Panc1 (cell line): ENCODE measurements at regions not wholly inside any gene's neighbourhood (a gene's known extent, or its start where the extent isn't known, plus 50 kb on each side); places are given as distances from the start of the nearest gene placed in this dataset.

Experiments used
- POLR2AphosphoS5 ChIP-seq: IDR thresholded peaks from 2 replicates; pipeline ENCODE4 v1.6.1; 2012; ENCODE audit warnings: mild to moderate bottlenecking, low read depth, low read length, moderate library complexity
- TCF7L2 ChIP-seq: IDR thresholded peaks from 2 replicates; pipeline ENCODE4 v1.6.1; 2011; ENCODE audit warnings: mild to moderate bottlenecking, low read depth, low read length, inconsistent platforms
- TF ChIP-seq, protein P1 (sequence below): fragments of 450-650 bp; IDR thresholded peaks from 2 replicates; pipeline ENCODE4 v1.5.1; 2017; ENCODE audit warnings: mild to moderate bottlenecking
- TF ChIP-seq, protein P2 (sequence below), 2 experiments: IDR thresholded peaks; 2 replicates each; pipeline ENCODE4 v1.6.1; 2011 to 2012; ENCODE audit warnings: low read depth in 2 of 2, control low read depth in 1 of 2, low read length in 1 of 2, mild to moderate bottlenecking in 1 of 2, moderate library complexity in 1 of 2; ENCODE audit not compliant: insufficient read depth in 1 of 2

DNA sequence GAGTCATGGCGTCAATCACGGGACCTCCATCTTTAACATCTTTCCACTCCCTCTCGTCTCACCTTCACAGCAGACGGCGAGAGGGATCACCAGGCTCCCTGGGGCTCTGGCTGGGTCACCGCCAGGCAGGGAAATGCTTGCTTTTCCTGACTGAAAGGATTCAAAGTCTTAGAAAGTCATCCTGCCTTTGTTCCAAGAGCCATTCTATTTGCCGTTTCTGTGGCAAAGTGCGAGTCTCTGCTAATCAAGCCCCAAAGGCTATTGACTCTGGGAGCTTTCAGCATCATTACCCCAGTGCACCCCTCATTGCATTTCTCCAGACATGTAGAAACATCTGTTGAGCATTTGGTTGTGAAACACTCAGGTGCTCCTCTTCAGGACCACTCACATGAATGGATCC, 69.6 kb downstream of the GSC start:
- TF ChIP-seq, protein P1, sequence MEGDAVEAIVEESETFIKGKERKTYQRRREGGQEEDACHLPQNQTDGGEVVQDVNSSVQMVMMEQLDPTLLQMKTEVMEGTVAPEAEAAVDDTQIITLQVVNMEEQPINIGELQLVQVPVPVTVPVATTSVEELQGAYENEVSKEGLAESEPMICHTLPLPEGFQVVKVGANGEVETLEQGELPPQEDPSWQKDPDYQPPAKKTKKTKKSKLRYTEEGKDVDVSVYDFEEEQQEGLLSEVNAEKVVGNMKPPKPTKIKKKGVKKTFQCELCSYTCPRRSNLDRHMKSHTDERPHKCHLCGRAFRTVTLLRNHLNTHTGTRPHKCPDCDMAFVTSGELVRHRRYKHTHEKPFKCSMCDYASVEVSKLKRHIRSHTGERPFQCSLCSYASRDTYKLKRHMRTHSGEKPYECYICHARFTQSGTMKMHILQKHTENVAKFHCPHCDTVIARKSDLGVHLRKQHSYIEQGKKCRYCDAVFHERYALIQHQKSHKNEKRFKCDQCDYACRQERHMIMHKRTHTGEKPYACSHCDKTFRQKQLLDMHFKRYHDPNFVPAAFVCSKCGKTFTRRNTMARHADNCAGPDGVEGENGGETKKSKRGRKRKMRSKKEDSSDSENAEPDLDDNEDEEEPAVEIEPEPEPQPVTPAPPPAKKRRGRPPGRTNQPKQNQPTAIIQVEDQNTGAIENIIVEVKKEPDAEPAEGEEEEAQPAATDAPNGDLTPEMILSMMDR: no peak
- TF ChIP-seq POLR2AphosphoS5: no peak
- no peak for TF ChIP-seq TCF7L2
- TF ChIP-seq, protein P2, sequence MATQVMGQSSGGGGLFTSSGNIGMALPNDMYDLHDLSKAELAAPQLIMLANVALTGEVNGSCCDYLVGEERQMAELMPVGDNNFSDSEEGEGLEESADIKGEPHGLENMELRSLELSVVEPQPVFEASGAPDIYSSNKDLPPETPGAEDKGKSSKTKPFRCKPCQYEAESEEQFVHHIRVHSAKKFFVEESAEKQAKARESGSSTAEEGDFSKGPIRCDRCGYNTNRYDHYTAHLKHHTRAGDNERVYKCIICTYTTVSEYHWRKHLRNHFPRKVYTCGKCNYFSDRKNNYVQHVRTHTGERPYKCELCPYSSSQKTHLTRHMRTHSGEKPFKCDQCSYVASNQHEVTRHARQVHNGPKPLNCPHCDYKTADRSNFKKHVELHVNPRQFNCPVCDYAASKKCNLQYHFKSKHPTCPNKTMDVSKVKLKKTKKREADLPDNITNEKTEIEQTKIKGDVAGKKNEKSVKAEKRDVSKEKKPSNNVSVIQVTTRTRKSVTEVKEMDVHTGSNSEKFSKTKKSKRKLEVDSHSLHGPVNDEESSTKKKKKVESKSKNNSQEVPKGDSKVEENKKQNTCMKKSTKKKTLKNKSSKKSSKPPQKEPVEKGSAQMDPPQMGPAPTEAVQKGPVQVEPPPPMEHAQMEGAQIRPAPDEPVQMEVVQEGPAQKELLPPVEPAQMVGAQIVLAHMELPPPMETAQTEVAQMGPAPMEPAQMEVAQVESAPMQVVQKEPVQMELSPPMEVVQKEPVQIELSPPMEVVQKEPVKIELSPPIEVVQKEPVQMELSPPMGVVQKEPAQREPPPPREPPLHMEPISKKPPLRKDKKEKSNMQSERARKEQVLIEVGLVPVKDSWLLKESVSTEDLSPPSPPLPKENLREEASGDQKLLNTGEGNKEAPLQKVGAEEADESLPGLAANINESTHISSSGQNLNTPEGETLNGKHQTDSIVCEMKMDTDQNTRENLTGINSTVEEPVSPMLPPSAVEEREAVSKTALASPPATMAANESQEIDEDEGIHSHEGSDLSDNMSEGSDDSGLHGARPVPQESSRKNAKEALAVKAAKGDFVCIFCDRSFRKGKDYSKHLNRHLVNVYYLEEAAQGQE (IDR thresholded peaks at IDR 0.05; ENCODE audit: insufficient read depth in 1 of 2, low read depth in 2 of 2, low read length in 1 of 2): no peak
